ENCODE measurements at regions not wholly inside any gene's neighbourhood (a gene's known extent, or its start where the extent isn't known, plus 50 kb on each side); places are given as distances from the start of the nearest gene placed in this dataset.

DNA sequence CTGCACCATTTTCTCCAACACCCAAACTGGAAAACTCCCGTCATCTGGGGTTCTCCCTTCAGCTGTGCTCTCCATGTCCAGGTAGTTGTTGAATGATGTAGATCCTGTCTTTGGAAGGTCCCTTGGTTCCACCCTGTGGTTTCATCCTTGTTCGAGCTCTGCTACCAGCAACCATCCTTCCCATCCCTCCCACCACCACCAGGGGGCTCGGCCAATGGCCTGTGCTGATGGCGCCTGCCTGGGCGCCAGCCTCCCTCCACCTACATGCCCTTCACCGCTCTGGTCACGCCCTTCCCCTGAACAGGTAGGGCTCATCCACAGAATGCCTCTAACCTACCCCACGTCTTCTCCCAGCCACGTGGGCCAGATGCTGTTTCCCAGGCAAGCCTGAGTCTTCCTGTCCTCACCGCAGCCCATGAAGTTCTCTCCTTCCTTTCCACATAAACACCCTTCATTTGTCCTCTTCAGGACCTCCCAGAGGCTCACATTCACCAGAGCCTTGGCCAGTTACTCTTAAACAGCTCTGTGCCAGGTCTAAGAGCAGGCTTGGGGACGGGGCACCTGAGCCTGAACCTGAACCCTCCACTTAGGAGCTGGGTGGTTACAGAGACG, 75.1 kb upstream of the DUSP22 start:
- DNase-seq, result peak; percentile 66
- POLR2A ChIA-PET, result no interaction called here

More for the DNA sequence above, 75.1 kb upstream of the DUSP22 start:
- CTCF ChIA-PET, result interaction anchor here (0.8 to 1.9 kb wide), 13 partner anchors 9 to 1220 kb away, joined by 3 to 8 read pairs (median 3); no protein-coding TSS in a partner anchor
- Histone ChIP-seq H3F3A (replicated peaks; ENCODE audit: insufficient read depth) (peaks cover 8% of the 10 kb centered on the region), H2AFZ (ENCODE audit: low read depth) (no peak overlapping the region), H3K27me3 (ENCODE audit: insufficient read depth) (peaks cover 35% of the 10 kb centered on the region), H3K4me1 (ENCODE audit: control insufficient read depth in 1 of 2, insufficient read depth in 2 of 2, low read depth in 1 of 2, low read length in 1 of 2) (0 out of 4 replicates have a peak, but pooled peaks cover 0 to 5% of the 10 kb centered on the region in 2 experiments), H3K27ac (ENCODE audit: low read depth in 2 of 2, low read length in 1 of 2) (no peak overlapping the region), H3K4me2 (no peak overlapping the region), H3K36me3 (replicated peaks in 1 of 2; ENCODE audit: control insufficient read depth in 1 of 2, insufficient read depth in 2 of 2, low read length in 1 of 2) (no peaks in the 10 kb centered on the region), H3K79me2 (ENCODE audit: insufficient read depth) (no peaks in the 10 kb centered on the region), H3K9ac (no peak overlapping the region), H3K9me3 (no peaks in the 10 kb centered on the region), H3K4me3 (ENCODE audit: low read depth in 2 of 2, low read length in 1 of 2) (no peak overlapping the region), H4K20me1 (ENCODE audit: insufficient read depth) (no peaks in the 10 kb centered on the region), H3K9me2 (no peaks in the 10 kb centered on the region)
- TF ChIP-seq MXI1 (IDR thresholded peaks at IDR 0.05; ENCODE audit: low read depth, low read length) (no peak), TAF1 (IDR thresholded peaks at IDR 0.05; ENCODE audit: borderline replicate concordance, low read depth, low read length) (no peak), CTCF (IDR thresholded peaks at IDR 0.05) (peak; percentile 64), GATA2 (CRISPR knock-in tag; IDR thresholded peaks at IDR 0.05) (no peak), YY1 (IDR thresholded peaks at IDR 0.05; ENCODE audit: low read depth) (no peak), SMC3 (IDR thresholded peaks at IDR 0.05; ENCODE audit: low read depth, low read length) (peak; percentile 51), RAD21 (IDR thresholded peaks at IDR 0.05; ENCODE audit: low read length) (peak; percentile 42), GABPA (IDR thresholded peaks at IDR 0.05; ENCODE audit: low read depth) (no peak), PBX3 (IDR thresholded peaks at IDR 0.05) (no peak), CHD2 (IDR thresholded peaks at IDR 0.05; ENCODE audit: low read length, partially characterized antibody) (no peak)
- TF ChIP-seq, protein P1, sequence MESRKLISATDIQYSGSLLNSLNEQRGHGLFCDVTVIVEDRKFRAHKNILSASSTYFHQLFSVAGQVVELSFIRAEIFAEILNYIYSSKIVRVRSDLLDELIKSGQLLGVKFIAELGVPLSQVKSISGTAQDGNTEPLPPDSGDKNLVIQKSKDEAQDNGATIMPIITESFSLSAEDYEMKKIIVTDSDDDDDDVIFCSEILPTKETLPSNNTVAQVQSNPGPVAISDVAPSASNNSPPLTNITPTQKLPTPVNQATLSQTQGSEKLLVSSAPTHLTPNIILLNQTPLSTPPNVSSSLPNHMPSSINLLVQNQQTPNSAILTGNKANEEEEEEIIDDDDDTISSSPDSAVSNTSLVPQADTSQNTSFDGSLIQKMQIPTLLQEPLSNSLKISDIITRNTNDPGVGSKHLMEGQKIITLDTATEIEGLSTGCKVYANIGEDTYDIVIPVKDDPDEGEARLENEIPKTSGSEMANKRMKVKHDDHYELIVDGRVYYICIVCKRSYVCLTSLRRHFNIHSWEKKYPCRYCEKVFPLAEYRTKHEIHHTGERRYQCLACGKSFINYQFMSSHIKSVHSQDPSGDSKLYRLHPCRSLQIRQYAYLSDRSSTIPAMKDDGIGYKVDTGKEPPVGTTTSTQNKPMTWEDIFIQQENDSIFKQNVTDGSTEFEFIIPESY (IDR thresholded peaks at IDR 0.05; ENCODE audit: borderline replicate concordance, low read depth), result no peak
- TF ChIP-seq, protein P2, sequence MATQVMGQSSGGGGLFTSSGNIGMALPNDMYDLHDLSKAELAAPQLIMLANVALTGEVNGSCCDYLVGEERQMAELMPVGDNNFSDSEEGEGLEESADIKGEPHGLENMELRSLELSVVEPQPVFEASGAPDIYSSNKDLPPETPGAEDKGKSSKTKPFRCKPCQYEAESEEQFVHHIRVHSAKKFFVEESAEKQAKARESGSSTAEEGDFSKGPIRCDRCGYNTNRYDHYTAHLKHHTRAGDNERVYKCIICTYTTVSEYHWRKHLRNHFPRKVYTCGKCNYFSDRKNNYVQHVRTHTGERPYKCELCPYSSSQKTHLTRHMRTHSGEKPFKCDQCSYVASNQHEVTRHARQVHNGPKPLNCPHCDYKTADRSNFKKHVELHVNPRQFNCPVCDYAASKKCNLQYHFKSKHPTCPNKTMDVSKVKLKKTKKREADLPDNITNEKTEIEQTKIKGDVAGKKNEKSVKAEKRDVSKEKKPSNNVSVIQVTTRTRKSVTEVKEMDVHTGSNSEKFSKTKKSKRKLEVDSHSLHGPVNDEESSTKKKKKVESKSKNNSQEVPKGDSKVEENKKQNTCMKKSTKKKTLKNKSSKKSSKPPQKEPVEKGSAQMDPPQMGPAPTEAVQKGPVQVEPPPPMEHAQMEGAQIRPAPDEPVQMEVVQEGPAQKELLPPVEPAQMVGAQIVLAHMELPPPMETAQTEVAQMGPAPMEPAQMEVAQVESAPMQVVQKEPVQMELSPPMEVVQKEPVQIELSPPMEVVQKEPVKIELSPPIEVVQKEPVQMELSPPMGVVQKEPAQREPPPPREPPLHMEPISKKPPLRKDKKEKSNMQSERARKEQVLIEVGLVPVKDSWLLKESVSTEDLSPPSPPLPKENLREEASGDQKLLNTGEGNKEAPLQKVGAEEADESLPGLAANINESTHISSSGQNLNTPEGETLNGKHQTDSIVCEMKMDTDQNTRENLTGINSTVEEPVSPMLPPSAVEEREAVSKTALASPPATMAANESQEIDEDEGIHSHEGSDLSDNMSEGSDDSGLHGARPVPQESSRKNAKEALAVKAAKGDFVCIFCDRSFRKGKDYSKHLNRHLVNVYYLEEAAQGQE (IDR thresholded peaks at IDR 0.05; ENCODE audit: low read depth, low read length), result no peak
- WGBS (ENCODE audit: low lambda C conversion rate), result 19% methylated on average over 12 of the region's 12 CpGs

Data from SK-N-SH (cell line).